HUDEP-2 (cell line): ENCODE measurements at regions not wholly inside any gene's neighbourhood (a gene's known extent, or its start where the extent isn't known, plus 50 kb on each side); places are given as distances from the start of the nearest gene placed in this dataset.

ENCODE experiments used
- DNase-seq, 76 experiments: peaks; one replicate each; lab custom pipeline; 2025; ENCODE audit not compliant: unreplicated experiment in 76 of 76; lab: John Stamatoyannopoulos, UW

GRCh38 chr1:75984781-75985180, 52.6 kb upstream of the ASB17 start:
- DNase-seq, result no peak

GRCh38 chr1:75985827-75986226, 53.6 kb upstream of the ASB17 start:
- no peak for DNase-seq

GRCh38 chr1:75986478-75986877, 54.3 kb upstream of the ASB17 start:
- no peak for DNase-seq

- no peak for DNase-seq
Measured at GRCh38 chr1:75989121-75989520, 56.9 kb upstream of the ASB17 start.

GRCh38 chr1:75990686-75991085, 58.5 kb upstream of the ASB17 start:
- no peak for DNase-seq

- DNase-seq, result peak in 71 of 76 experiments; percentile 2 to 83 (median 62)
Measured at GRCh38 chr1:75991497-75992114, 59.4 kb upstream of the ASB17 start.

- no peak for DNase-seq
Measured at GRCh38 chr1:75992312-75992711, 60.1 kb upstream of the ASB17 start.

GRCh38 chr1:75993661-75994060, 61.5 kb upstream of the ASB17 start:
- DNase-seq, result no peak

- no peak for DNase-seq
Measured at GRCh38 chr1:75996196-75996595, 64.0 kb upstream of the ASB17 start.

- no peak for DNase-seq
Measured at GRCh38 chr1:75999034-75999433, 66.8 kb upstream of the ASB17 start.

GRCh38 chr1:76003946-76004345, 70.6 kb upstream of the ST6GALNAC3 start:
- no peak for DNase-seq

- no peak for DNase-seq
Measured at GRCh38 chr1:76005765-76006164, 68.8 kb upstream of the ST6GALNAC3 start.

GRCh38 chr1:76006234-76006633, 68.3 kb upstream of the ST6GALNAC3 start:
- DNase-seq, result no peak

GRCh38 chr1:76010802-76011201, 63.7 kb upstream of the ST6GALNAC3 start:
- DNase-seq, result no peak

- no peak for DNase-seq
Measured at GRCh38 chr1:76012341-76013205, 62.0 kb upstream of the ST6GALNAC3 start.

GRCh38 chr1:76013206-76013581, 61.4 kb upstream of the ST6GALNAC3 start:
- DNase-seq, result no peak

GRCh38 chr1:76015478-76016103, 59.0 kb upstream of the ST6GALNAC3 start:
- no peak for DNase-seq

GRCh38 chr1:76018045-76018444, 56.5 kb upstream of the ST6GALNAC3 start:
- DNase-seq, result no peak

- no peak for DNase-seq
Measured at GRCh38 chr1:76021846-76022245, 52.7 kb upstream of the ST6GALNAC3 start.

- no peak for DNase-seq
Measured at GRCh38 chr1:76023669-76024435, 50.7 kb upstream of the ST6GALNAC3 start.
